HG03558 (cell line): ENCODE measurements at regions not wholly inside any gene's neighbourhood (a gene's known extent, or its start where the extent isn't known, plus 50 kb on each side); places are given as distances from the start of the nearest gene placed in this dataset.
"Not testable (repeated sequence)": the region's sequence is repeated elsewhere in the genome, so short reads cannot be mapped to it uniquely, and the experiment has no call there.

Source experiments
- ATAC-seq: cut with Tn5 transposase; IDR thresholded peaks from one replicate; pipeline ENCODE4 v1.9.1; 2021; ENCODE audit warnings: moderate number of reproducible peaks; ENCODE audit not compliant: unreplicated experiment; ENCODE audit errors: extremely low read depth

- no peak for ATAC-seq
Measured at GRCh38 chr13:109351236-109351635, 435.1 kb downstream of the IRS2 start.

DNA sequence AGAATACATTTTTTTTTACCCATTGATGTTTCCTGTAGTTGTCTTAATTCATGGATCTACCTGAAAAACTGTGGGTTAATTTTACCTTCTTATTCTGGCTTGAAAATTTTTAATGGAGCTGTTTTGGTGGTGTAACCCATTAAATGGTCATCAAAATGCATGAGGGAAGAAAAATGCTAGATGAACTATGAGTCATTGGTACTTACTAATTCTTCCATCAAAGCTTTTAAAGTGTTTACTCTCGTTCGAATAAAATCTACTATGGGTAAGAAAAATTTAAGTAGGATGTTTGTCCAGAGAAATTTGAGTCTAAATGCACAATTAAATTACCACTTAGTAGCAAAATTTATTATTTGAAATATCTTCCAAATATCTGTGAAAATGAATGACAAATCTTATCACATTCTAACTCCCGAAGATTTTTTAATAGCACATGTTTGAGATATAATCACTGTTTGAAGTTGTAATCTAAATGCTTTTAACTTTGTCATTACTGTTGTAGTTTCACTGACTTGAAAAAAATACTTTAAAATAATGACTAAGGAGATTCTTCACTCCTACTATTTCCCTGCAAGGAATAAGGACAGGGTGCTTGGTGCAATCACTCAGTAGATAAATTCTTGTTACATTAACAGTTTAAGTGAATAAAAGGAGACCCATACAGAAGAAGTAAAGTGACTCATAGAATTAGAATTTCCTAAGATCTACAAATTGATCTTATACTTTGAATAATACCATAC lies 437.7 kb downstream of the IRS2 start:
- no peak for ATAC-seq

- ATAC-seq: no peak
Measured at GRCh38 chr13:109346060-109346459, 440.3 kb downstream of the IRS2 start.

DNA sequence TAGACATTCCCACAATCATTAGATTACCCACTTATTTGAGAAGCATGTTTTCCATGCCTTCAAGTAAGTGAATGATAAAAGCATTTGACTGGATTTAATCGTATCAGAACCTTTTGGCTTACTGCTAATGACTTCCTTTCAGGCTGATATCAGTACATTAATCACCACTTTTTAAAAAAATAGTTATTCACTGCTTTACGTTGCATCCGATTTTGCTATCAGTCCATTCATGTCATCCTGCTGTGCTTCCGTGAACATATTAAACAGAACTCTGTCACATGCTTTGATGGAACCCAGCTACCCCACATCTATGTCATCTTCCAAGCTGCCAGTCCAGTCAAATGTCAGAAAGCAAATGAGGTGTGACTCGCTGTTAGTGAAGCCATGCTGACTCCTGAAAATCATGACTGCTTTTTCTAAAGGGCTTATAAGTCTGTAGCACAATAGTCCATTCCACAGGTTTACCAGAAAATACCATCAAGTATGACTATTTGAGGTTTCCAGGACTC lies 440.9 kb downstream of the IRS2 start:
- no peak for ATAC-seq

- no peak for ATAC-seq
Measured at GRCh38 chr13:109344552-109345157, 441.7 kb downstream of the IRS2 start.

DNA sequence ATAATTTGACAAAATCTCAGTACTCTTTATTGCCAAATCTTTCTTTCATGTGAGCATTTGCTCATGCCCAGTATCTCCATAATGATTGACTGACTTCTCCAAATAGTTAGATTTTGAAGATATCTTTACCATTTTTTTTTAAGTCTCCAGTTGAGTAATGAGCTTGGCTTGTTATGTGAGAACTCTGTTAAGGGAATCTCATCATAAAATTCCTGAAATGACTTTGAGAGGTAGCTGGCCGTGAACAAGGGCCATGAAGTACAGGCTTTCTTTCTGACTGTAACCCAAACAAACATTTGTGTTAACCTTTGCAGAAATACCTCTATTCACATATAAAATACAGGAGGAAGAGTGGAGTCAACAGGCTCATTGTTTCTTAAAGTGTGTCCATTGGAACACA lies 449.7 kb downstream of the IRS2 start:
- ATAC-seq: no peak

GRCh38 chr13:109333893-109334651 lies 452.3 kb downstream of the IRS2 start:
- ATAC-seq: no peak

DNA sequence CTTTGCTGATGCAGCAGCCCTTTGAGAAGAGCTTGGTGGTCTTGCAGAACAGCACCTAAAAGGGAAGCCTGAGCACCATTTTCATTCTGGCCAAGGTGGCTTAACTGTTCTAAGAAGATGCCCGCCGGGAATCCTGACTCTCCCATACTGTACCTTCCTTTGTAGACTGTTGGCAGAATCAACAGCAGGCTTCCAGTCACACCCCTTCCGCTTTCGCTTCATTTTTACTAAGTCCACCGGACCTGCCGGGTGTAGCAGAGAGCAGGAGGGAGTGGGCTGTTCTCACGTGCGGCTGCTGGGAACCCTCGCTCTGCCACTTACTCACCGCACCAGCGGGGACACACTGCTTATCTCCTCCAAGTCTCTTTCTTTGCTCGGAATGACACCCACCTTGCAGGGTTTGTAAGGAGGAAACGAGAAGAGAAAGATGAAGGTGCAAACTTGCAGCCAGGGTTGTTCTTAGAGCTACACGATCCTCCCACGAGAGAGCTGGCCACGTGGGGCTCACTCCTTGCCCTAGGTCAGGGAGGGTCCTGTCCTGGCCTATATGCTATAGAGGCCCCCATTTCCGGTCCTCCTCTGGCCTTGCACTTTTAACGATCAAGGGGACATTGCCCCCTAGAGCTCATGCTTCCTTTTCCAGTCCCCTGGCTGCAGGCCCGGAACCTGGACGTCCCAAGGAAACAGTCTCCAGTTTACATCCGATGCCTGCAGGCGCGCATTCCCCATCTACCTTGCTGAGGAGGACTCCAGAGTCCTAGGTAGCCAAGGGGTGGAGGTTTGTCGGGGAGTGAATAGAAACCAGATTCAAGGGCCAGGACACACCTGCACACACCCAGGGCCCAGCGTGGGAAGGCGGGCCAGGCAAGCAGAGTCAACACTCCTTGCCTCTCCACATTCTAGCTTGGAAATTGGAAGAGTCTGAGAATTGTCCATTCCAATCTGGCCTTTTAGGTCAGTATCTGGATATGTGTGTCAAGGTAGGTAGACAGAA lies 453.6 kb downstream of the IRS2 start:
- ATAC-seq: no peak

DNA sequence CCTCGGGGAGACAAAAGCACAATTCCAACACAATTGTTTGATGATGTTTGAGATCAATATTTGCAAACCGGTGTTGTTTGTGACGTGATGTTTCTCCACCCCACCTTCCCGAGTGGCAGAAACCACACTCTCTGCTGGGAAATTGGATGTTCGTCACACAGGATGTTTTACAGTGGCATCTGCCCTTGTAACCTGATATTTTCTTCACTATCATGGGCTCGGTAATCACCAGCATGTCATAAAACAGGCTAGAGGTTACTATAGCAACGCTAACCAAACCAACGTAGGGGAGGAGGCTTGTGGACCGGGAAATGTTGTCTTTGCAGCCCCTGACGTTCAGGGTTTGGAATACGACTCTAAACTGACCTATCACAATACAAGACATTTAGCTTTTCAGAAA lies 454.5 kb downstream of the IRS2 start:
- ATAC-seq: no peak

DNA sequence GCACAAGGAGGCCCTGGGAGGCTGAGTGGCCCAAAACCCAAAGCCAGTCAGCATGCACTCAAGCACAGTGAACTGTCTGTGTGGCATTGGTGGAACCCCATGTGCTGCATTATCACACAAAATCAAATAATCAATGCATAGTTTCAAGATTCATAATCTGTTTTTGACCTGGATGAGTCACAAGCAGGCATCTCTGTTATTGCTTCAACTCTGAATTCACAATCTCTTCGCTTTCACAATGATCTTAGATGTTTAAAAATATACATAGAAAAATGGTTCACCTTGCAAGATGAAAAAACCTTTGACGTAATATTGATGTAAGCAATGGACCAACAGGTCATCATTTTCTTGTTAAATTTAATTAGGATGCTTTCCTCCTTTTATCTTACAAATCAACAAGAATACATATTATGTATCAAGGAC lies 455.4 kb downstream of the IRS2 start:
- ATAC-seq: no peak

- no peak for ATAC-seq
Measured at GRCh38 chr13:109330123-109330522, 456.3 kb downstream of the IRS2 start.

GRCh38 chr13:109329175-109329574 lies 457.2 kb downstream of the IRS2 start:
- no peak for ATAC-seq

GRCh38 chr13:109326601-109327000 lies 459.8 kb downstream of the IRS2 start:
- no peak for ATAC-seq

DNA sequence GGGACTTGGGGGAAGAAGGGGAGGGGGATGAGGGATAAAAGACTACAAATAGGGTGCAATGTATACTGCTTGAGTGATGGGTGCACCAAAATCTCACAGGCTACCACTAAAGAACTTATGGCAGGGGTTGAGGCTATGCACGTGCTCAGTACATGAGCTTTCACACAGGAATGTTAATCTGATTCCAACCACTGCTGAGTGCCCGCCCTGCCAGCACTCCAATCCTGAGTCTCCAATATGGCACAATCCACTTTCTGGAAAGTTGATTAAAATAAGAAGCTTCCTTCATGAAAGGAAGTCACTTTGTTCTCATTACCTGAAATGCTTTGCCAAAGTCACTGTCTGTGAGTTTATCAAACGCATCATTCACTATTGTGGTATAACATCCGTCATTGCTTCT lies 463.0 kb downstream of the IRS2 start:
- no peak for ATAC-seq

- no peak for ATAC-seq
Measured at GRCh38 chr13:109318945-109319590, 467.3 kb downstream of the IRS2 start.

GRCh38 chr13:109315481-109315880 lies 470.9 kb downstream of the IRS2 start:
- no peak for ATAC-seq

GRCh38 chr13:109314101-109314500 lies 472.3 kb downstream of the IRS2 start:
- ATAC-seq: no peak

DNA sequence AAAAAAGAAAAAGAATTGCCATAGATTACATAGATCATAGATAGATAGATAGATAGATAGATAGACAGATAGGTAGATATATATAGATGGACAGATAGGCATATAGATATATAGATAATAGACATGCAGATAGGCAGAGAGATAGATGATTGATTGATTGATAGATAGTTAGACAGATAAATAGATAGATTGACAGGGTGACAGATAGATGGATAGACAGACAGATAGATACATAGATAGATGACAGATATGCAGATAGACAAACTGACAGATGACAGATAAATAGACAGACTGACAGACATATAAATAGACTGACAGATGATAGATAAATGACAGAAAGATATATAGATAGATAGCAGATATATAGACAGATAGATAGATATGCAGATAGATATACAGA lies 474.0 kb downstream of the IRS2 start:
- no peak for ATAC-seq

DNA sequence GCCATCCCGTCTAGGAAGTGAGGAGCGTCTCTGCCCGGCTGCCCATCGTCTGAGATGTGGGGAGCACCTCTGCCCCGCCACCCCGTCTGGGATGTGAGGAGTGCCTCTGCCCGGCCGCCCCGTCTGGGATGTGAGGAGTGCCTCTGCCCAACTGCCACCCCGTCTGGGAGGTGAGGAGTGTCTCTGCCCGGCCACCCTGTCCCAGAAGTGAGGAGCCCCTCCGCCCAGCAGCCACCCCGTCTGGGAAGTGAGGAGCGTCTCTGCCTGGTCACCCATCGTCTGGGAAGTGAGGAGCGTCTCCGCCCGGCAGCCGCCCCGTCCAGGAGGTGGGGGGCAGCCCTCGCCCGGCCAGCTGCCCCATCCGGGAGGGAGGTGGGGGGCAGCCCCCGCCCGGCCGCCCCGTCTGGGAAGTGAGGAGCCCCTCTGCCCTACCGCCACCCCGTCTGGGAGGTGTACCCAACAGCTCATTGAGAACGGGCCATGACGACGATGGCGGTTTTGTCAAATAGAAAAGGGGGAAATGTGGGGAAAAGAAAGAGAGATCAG lies 474.9 kb downstream of the IRS2 start:
- ATAC-seq: not testable (repeated sequence)
